Fibroblast of lung (primary cell): ENCODE measurements at regions not wholly inside any gene's neighbourhood (a gene's known extent, or its start where the extent isn't known, plus 50 kb on each side); places are given as distances from the start of the nearest gene placed in this dataset.

Experiments
- EZH2 ChIP-seq: IDR thresholded peaks from 2 replicates; pipeline ENCODE4 v1.5.1; 2012; ENCODE audit warnings: low read length, control low read depth, mild to moderate bottlenecking; ENCODE audit errors: missing control alignments
- TF ChIP-seq, protein P1 (sequence below), 2 donors: IDR thresholded peaks in 1 of 2; conservative IDR thresholded peaks in 1 of 2; 1 replicate in 1 of 2; 2 replicates in 1 of 2; pipeline ENCODE4 v1.5.1; 2011 to 2012; ENCODE audit warnings: low read length in 2 of 2, control low read depth in 1 of 2, inconsistent platforms in 1 of 2, low read depth in 1 of 2, mild to moderate bottlenecking in 1 of 2

DNA sequence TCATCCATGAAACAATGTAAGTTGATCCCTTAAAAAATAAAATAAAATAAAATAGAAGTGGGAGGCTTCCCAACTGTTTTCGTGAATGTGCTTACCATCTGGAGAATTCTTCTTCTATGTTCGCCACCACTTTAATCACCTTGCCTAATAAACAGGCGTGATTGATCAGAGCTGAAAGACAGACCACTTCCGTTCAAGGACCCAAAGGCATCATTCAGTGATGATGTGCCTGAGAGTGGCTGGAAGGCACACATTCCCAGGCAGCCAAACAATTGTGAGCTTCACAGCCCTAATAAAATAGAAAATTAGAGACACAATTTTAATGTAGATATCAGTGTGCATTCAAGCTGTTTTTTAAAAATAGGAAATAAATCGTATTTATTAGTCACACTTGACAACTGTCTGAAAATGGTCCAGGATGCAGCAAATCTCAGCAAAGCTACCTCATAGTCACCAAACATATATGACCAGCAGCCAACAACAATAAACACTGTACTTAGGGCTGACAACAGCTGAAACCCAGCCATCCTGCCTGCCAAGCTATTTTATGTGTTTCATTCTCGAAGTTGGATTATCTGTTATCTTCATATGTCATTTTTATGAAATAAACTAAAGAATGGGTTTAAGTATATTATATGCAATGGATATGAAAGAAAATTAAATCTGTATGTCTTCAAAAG lies 163.2 kb upstream of the FAM9B start:
- TF ChIP-seq EZH2, result no peak
- TF ChIP-seq, protein P1, sequence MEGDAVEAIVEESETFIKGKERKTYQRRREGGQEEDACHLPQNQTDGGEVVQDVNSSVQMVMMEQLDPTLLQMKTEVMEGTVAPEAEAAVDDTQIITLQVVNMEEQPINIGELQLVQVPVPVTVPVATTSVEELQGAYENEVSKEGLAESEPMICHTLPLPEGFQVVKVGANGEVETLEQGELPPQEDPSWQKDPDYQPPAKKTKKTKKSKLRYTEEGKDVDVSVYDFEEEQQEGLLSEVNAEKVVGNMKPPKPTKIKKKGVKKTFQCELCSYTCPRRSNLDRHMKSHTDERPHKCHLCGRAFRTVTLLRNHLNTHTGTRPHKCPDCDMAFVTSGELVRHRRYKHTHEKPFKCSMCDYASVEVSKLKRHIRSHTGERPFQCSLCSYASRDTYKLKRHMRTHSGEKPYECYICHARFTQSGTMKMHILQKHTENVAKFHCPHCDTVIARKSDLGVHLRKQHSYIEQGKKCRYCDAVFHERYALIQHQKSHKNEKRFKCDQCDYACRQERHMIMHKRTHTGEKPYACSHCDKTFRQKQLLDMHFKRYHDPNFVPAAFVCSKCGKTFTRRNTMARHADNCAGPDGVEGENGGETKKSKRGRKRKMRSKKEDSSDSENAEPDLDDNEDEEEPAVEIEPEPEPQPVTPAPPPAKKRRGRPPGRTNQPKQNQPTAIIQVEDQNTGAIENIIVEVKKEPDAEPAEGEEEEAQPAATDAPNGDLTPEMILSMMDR (conservative IDR thresholded peaks at IDR 0.05 in 1 of 2, IDR thresholded peaks at IDR 0.05 in 1 of 2; ENCODE audit: low read depth in 1 of 2, low read length in 2 of 2), result no peak
